ENCODE measurements at regions not wholly inside any gene's neighbourhood (a gene's known extent, or its start where the extent isn't known, plus 50 kb on each side); places are given as distances from the start of the nearest gene placed in this dataset.

GRCh38 chr10:65358565-65358964 is 1567.3 kb upstream of the LRRTM3 start:
- Histone ChIP-seq H3K9ac (ENCODE audit: low read depth, low read length) (no peak overlapping the region), H3K9me3 (ENCODE audit: insufficient read depth, low read depth, low read length) (no peaks in the 10 kb centered on the region), H3K4me3 (ENCODE audit: low read length) (no peak overlapping the region), H3K4me1 (ENCODE audit: insufficient read depth, low read length) (no peaks in the 10 kb centered on the region), H3K27ac (ENCODE audit: low read length) (no peak overlapping the region), H3K27me3 (ENCODE audit: insufficient read depth, low read length) (no peaks in the 10 kb centered on the region), H3K36me3 (ENCODE audit: insufficient read depth, low read depth, low read length) (no peaks in the 10 kb centered on the region)

- Histone ChIP-seq H3K9ac (ENCODE audit: low read depth, low read length) (no peak overlapping the region), H3K4me3 (ENCODE audit: low read length) (no peak overlapping the region), H3K27me3 (ENCODE audit: insufficient read depth, low read length) (no peaks in the 10 kb centered on the region), H3K4me1 (ENCODE audit: insufficient read depth, low read length) (no peaks in the 10 kb centered on the region), H3K36me3 (ENCODE audit: insufficient read depth, low read depth, low read length) (no peaks in the 10 kb centered on the region), H3K27ac (ENCODE audit: low read length) (no peak overlapping the region), H3K9me3 (ENCODE audit: insufficient read depth, low read depth, low read length) (no peaks in the 10 kb centered on the region)
Measured at GRCh38 chr10:65360497-65360896, 1565.3 kb upstream of the LRRTM3 start.

GRCh38 chr10:65365878-65366277 is 1560.0 kb upstream of the LRRTM3 start:
- Histone ChIP-seq H3K27me3 (ENCODE audit: insufficient read depth, low read length) (no peaks in the 10 kb centered on the region), H3K36me3 (ENCODE audit: insufficient read depth, low read depth, low read length) (no peaks in the 10 kb centered on the region), H3K9me3 (ENCODE audit: insufficient read depth, low read depth, low read length) (no peaks in the 10 kb centered on the region), H3K9ac (ENCODE audit: low read depth, low read length) (no peak overlapping the region), H3K27ac (ENCODE audit: low read length) (no peak overlapping the region), H3K4me3 (ENCODE audit: low read length) (no peak overlapping the region), H3K4me1 (ENCODE audit: insufficient read depth, low read length) (no peaks in the 10 kb centered on the region)

- H3K9me3 ChIP-seq (ENCODE audit: insufficient read depth, low read depth, low read length), result no peaks in the 10 kb centered on the region
- no peaks in the 10 kb centered on the region for H3K36me3 ChIP-seq (ENCODE audit: insufficient read depth, low read depth, low read length)
- no peak overlapping the region for H3K9ac ChIP-seq (ENCODE audit: low read depth, low read length)
- no peak overlapping the region for H3K4me3 ChIP-seq (ENCODE audit: low read length)
- H3K4me1 ChIP-seq (ENCODE audit: insufficient read depth, low read length), result no peaks in the 10 kb centered on the region
- H3K27me3 ChIP-seq (ENCODE audit: insufficient read depth, low read length), result no peaks in the 10 kb centered on the region
- no peak overlapping the region for H3K27ac ChIP-seq (ENCODE audit: low read length)
Measured at GRCh38 chr10:65367706-65368105, 1558.1 kb upstream of the LRRTM3 start.

GRCh38 chr10:65375528-65375927 is 1550.3 kb upstream of the LRRTM3 start:
- Histone ChIP-seq H3K9ac (ENCODE audit: low read depth, low read length) (no peak overlapping the region), H3K27me3 (ENCODE audit: insufficient read depth, low read length) (no peaks in the 10 kb centered on the region), H3K9me3 (ENCODE audit: insufficient read depth, low read depth, low read length) (no peaks in the 10 kb centered on the region), H3K27ac (ENCODE audit: low read length) (no peak overlapping the region), H3K4me1 (ENCODE audit: insufficient read depth, low read length) (0 out of 2 replicates have a peak, but pooled peaks cover 4% of the 10 kb centered on the region), H3K36me3 (ENCODE audit: insufficient read depth, low read depth, low read length) (no peaks in the 10 kb centered on the region), H3K4me3 (ENCODE audit: low read length) (no peak overlapping the region)

- Histone ChIP-seq H3K36me3 (ENCODE audit: insufficient read depth, low read depth, low read length) (no peaks in the 10 kb centered on the region), H3K9ac (ENCODE audit: low read depth, low read length) (no peak overlapping the region), H3K9me3 (ENCODE audit: insufficient read depth, low read depth, low read length) (no peaks in the 10 kb centered on the region), H3K4me3 (ENCODE audit: low read length) (no peak overlapping the region), H3K4me1 (ENCODE audit: insufficient read depth, low read length) (0 out of 2 replicates have a peak, but pooled peaks cover 4% of the 10 kb centered on the region), H3K27me3 (ENCODE audit: insufficient read depth, low read length) (no peaks in the 10 kb centered on the region), H3K27ac (ENCODE audit: low read length) (no peak overlapping the region)
Measured at GRCh38 chr10:65377687-65378086, 1548.1 kb upstream of the LRRTM3 start.

- Histone ChIP-seq H3K9ac (ENCODE audit: low read depth, low read length) (no peak overlapping the region), H3K4me3 (ENCODE audit: low read length) (no peak overlapping the region), H3K27me3 (ENCODE audit: insufficient read depth, low read length) (no peaks in the 10 kb centered on the region), H3K27ac (ENCODE audit: low read length) (no peak overlapping the region), H3K9me3 (ENCODE audit: insufficient read depth, low read depth, low read length) (no peaks in the 10 kb centered on the region), H3K36me3 (ENCODE audit: insufficient read depth, low read depth, low read length) (no peaks in the 10 kb centered on the region), H3K4me1 (ENCODE audit: insufficient read depth, low read length) (no peaks in the 10 kb centered on the region)
Measured at GRCh38 chr10:65394502-65395297, 1531.1 kb upstream of the LRRTM3 start.

GRCh38 chr10:65395631-65396030 is 1530.2 kb upstream of the LRRTM3 start:
- Histone ChIP-seq H3K9ac (ENCODE audit: low read depth, low read length) (no peak overlapping the region), H3K27me3 (ENCODE audit: insufficient read depth, low read length) (no peaks in the 10 kb centered on the region), H3K4me3 (ENCODE audit: low read length) (no peak overlapping the region), H3K36me3 (ENCODE audit: insufficient read depth, low read depth, low read length) (no peaks in the 10 kb centered on the region), H3K27ac (ENCODE audit: low read length) (no peak overlapping the region), H3K4me1 (ENCODE audit: insufficient read depth, low read length) (no peaks in the 10 kb centered on the region), H3K9me3 (ENCODE audit: insufficient read depth, low read depth, low read length) (no peaks in the 10 kb centered on the region)

GRCh38 chr10:65396997-65397396 is 1528.8 kb upstream of the LRRTM3 start:
- H3K9ac ChIP-seq (ENCODE audit: low read depth, low read length), result no peak overlapping the region
- no peak overlapping the region for H3K27ac ChIP-seq (ENCODE audit: low read length)
- no peaks in the 10 kb centered on the region for H3K36me3 ChIP-seq (ENCODE audit: insufficient read depth, low read depth, low read length)
- no peaks in the 10 kb centered on the region for H3K9me3 ChIP-seq (ENCODE audit: insufficient read depth, low read depth, low read length)
- no peaks in the 10 kb centered on the region for H3K4me1 ChIP-seq (ENCODE audit: insufficient read depth, low read length)
- H3K4me3 ChIP-seq (ENCODE audit: low read length), result no peak overlapping the region
- H3K27me3 ChIP-seq (ENCODE audit: insufficient read depth, low read length), result no peaks in the 10 kb centered on the region

GRCh38 chr10:65408401-65408800 is 1517.4 kb upstream of the LRRTM3 start:
- no peak overlapping the region for H3K4me3 ChIP-seq (ENCODE audit: low read length)

GRCh38 chr10:65413001-65413400 is 1512.8 kb upstream of the LRRTM3 start:
- Histone ChIP-seq H3K9me3 (ENCODE audit: insufficient read depth, low read depth, low read length) (peaks cover 10% of the 10 kb centered on the region), H3K4me1 (ENCODE audit: insufficient read depth, low read length) (no peaks in the 10 kb centered on the region), H3K36me3 (ENCODE audit: insufficient read depth, low read depth, low read length) (no peaks in the 10 kb centered on the region), H3K9ac (ENCODE audit: low read depth, low read length) (no peak overlapping the region), H3K27ac (ENCODE audit: low read length) (no peak overlapping the region), H3K4me3 (ENCODE audit: low read length) (no peak overlapping the region), H3K27me3 (ENCODE audit: insufficient read depth, low read length) (no peaks in the 10 kb centered on the region)

More at GRCh38 chr10:65408401-65408800, 1517.4 kb upstream of the LRRTM3 start:
- no peaks in the 10 kb centered on the region; the same call in 1 of the 2 replicates for H3K9me3 ChIP-seq (ENCODE audit: insufficient read depth, low read depth, low read length)
- H3K36me3 ChIP-seq (ENCODE audit: insufficient read depth, low read depth, low read length), result no peaks in the 10 kb centered on the region
- no peak overlapping the region for H3K9ac ChIP-seq (ENCODE audit: low read depth, low read length)
- no peaks in the 10 kb centered on the region for H3K27me3 ChIP-seq (ENCODE audit: insufficient read depth, low read length)
- H3K4me1 ChIP-seq (ENCODE audit: insufficient read depth, low read length), result no peaks in the 10 kb centered on the region
- no peak overlapping the region for H3K27ac ChIP-seq (ENCODE audit: low read length)

GRCh38 chr10:65415318-65415717 is 1510.5 kb upstream of the LRRTM3 start:
- H3K4me1 ChIP-seq (ENCODE audit: insufficient read depth, low read length), result no peaks in the 10 kb centered on the region
- H3K27me3 ChIP-seq (ENCODE audit: insufficient read depth, low read length), result no peaks in the 10 kb centered on the region
- H3K9ac ChIP-seq (ENCODE audit: low read depth, low read length), result no peak overlapping the region
- H3K27ac ChIP-seq (ENCODE audit: low read length), result no peak overlapping the region
- H3K9me3 ChIP-seq (ENCODE audit: insufficient read depth, low read depth, low read length), result peaks cover 10% of the 10 kb centered on the region
- no peak overlapping the region for H3K4me3 ChIP-seq (ENCODE audit: low read length)
- H3K36me3 ChIP-seq (ENCODE audit: insufficient read depth, low read depth, low read length), result no peaks in the 10 kb centered on the region

Data from iPS-20b (cell line).